ENCODE measurements at regions not wholly inside any gene's neighbourhood (a gene's known extent, or its start where the extent isn't known, plus 50 kb on each side); places are given as distances from the start of the nearest gene placed in this dataset.
A peak's percentile ranks its signal among the peaks of the same experiment; 100 is the strongest.

- no peak for DNase-seq
These were observed 646.7 kb downstream of the BCOR start for GRCh38 chrX:39451046-39451445.

DNA sequence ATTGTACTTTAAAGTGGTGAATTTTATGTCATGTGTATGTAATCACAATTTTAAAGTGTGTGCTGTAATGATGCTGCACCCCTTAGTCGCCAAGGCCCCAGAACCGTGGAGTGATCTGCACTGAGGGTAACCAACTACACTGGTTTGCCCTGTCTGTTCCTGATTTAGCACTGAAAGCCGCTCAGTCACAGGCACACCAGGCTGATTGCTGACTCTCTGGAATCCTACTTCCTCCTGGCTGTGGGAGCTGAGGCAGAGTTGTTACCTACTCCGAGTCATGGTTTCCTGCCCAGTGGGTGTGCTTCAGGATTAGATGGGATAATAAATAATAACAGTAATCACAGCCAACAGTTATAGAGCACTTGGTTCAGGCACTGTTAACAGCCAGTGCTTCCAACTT, 645.4 kb downstream of the BCOR start:
- peak; percentile 46 to 68 for DNase-seq

DNA sequence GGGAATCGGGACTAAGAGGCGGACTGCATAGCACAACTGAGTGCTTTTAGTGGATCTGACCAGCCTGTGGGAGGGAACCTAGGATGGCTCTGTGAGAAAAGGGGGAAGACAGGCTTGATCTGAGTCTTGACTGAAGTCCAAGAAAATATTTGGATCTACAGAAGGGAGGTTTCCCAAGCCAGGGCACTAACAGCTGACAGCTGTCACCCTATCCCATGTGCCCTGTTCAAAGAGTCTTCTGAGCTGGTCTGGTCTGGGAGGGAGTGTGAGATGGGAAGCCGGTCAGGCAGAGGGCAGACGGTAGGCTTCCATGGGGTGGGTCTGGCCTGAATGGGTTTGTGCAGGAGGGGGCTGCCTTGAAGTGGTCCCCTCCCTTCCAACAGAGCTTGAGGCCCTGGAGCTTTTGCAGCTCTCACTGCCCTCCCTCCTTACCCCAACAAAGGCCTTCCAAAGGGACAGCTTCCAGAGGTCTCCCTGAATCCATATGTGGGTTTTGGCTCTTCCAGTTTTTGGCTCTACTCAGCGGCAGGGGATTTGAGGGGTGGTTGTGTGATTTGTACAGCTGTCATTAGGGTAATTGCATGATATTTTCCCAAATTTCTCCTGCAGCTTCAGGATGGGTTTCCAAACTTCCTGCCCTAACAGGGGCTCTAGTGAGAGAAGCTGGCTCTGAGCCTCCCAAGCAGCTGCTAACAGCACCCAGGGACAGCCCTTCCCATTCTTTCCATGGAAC, 643.7 kb downstream of the BCOR start:
- no peak for DNase-seq

DNA sequence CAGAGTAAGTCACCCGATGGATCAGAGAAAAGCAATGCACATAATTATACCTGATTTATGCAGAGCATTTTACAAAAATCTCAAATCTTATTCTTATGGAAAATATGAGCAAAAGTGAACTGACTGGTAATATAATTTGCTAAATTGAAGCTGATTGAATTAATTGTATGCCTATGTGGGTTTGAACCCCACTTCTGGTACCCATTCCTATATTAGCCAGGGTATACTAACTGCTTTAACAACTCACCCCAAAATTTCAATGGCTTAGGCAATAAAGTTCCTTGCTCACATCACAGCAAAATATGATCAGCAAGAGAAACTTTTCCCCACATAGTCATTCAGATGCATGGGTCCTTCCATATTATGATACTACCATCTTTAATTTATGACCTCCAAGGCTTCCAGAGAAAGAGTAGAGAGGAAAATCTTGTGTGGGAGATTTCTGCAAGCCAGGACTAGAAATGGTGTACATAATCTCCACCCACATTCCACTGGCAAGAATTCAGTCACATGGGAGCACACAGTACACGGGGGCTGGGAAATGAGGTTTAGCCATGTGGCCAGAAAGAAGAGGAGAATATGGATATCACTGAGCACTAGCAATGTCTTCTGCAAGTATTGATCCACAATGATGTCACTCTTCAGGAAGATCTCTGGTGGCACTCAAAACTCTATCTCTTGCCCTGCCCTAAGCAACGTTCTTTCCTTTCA, 640.7 kb downstream of the BCOR start:
- no peak for DNase-seq

- DNase-seq = no peak
These were observed 639.0 kb downstream of the BCOR start for GRCh38 chrX:39458779-39459178.

- no peak for DNase-seq
These were observed 638.6 kb downstream of the BCOR start for GRCh38 chrX:39459204-39459603.

GRCh38 chrX:39459952-39460351, 637.8 kb downstream of the BCOR start:
- DNase-seq = no peak

GRCh38 chrX:39460499-39460898, 637.3 kb downstream of the BCOR start:
- DNase-seq = no peak

- DNase-seq = no peak
These were observed 634.9 kb downstream of the BCOR start for GRCh38 chrX:39462835-39463234.

DNA sequence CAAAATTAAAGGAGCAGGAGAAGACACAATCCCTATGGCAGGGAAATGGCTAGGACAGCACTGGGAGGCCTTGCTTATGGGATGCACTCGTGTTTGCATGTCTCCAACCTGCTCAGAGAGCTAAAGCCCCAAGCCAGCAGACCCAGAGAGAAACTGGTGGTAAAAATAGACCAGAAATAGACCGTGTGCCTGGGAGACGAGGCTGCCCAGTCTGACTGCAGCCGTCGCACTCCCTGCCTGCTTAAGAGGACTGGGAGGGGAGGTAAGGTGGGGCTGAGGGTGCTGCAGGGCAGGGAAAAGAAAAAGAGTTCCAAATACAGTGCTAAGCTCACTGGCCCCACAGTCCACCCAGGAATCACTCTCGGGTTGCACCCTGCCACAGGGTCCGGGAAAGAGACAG, 633.5 kb downstream of the BCOR start:
- no peak for DNase-seq

DNA sequence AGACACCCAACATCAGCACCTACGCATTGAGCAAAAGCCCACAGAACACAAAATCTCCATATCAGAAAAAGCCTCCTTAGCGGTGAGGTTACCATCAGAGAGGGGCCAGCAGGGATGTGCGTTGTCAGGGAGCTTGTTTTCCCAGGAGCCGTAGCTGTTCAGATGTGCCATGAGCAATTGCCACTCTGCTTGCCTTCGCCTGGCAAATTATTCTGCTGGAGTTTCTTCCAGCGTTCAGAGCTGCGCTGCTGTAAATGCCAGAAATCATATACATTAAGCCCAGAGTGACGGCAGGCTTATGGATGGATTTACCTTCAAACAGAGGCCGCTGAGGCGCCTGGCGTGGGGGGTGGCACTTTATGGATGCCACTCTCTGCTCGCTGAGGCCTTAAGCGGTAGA, 632.3 kb downstream of the BCOR start:
- no peak for DNase-seq

GRCh38 chrX:39465906-39466305, 631.9 kb downstream of the BCOR start:
- no peak for DNase-seq

- DNase-seq = no peak
These were observed 628.6 kb downstream of the BCOR start for GRCh38 chrX:39469126-39469525.

DNA sequence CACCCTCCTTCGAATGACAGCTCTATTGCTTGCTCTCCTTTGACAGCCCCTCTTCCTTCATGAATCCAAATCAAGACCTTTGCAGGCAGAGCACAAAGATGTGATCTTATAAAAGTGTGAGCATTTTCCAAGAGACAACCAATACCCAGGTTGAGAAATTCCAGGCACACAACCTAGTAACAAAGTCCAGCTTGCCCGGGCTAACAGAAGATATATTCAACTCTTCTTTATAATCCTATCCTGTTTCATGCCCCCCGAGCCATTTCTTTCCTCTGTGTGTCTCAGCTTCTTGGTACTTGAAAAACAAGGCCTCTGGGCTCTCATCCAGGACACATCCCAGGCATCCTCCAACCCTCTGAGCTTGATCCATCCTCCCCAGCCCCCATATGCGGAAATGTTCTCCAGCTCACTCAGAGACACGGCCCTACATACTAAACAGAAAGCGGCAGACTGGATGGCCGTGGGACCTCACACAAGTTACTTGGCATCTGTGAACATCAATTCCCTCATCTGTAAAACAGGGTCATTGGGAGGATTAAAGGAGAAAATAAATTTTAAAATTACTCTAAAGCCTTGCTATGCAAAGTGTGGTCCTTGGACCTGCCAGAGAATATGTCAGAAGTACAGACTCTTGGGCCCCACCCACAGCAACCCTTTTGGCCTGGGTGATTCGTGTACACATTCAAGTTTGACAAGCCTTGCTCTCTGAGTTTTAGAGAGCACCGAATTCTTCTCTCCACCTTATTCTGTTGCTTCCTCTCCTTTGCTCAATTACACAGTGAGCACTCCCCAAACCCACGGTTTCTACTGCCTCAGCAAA, 627.0 kb downstream of the BCOR start:
- no peak for DNase-seq

DNA sequence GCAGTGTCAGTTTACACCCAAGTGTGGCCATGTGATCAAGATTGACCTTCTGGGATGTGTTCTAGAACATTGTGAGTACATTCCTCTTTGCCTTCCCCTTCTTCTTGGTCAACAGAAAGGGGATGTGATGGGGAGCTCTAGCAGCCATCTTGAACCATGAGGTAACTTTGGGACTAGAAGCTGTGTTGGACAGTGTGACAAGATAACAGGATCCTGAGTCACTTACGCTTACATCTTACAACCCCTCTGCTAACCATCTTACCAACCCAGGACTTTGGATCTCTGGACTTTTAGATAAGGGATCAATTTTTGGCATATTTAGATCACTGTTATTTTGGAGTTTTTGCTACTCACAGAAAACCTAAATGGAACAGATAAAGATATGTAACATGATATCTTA, 625.6 kb downstream of the BCOR start:
- no peak for DNase-seq

DNA sequence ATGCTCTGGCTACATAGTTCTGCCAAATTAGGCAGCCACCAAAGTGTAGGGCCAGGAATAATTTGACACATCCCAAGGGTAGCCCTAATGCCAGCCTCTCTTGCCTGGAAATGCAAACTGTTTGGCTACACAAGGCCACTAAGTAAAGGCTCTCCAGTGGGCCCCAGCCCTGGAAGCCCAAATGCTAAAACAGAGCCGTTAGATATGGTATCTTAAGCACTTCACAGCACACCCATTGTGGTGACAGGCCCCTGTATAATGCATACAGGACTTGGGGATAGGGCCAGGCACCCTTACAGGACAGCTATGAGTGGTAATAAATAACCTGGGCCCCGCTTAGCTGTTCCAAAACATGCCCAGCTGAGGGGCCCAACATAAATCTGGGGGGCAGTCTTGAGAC, 623.9 kb downstream of the BCOR start:
- no peak for DNase-seq

- no peak for DNase-seq
These were observed 622.4 kb downstream of the BCOR start for GRCh38 chrX:39475372-39475771.

- DNase-seq = no peak
These were observed 621.1 kb downstream of the BCOR start for GRCh38 chrX:39476604-39477021.

GRCh38 chrX:39477031-39477761, 620.6 kb downstream of the BCOR start:
- no peak for DNase-seq

- no peak for DNase-seq
These were observed 620.0 kb downstream of the BCOR start for GRCh38 chrX:39477762-39478120.

DNA sequence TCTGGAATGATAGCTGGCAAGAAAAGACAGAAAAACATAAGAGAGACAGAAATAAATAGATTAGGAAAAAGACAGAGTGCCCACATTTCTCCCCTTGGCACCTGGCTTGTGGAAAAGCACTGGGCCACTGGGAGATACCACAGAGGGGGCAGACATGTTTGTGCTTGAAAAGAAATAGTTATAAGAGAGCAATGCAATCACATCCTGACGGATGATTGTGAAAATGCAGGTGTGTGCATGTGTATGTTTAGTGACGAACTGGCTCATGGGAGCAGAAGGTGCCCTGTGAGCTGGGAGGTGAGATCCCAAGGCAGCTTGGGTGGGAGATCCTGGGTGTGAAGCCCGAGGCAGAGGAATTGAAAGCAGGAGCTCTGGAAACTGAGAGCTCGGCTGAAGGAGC, 617.9 kb downstream of the BCOR start:
- no peak for DNase-seq

DNA sequence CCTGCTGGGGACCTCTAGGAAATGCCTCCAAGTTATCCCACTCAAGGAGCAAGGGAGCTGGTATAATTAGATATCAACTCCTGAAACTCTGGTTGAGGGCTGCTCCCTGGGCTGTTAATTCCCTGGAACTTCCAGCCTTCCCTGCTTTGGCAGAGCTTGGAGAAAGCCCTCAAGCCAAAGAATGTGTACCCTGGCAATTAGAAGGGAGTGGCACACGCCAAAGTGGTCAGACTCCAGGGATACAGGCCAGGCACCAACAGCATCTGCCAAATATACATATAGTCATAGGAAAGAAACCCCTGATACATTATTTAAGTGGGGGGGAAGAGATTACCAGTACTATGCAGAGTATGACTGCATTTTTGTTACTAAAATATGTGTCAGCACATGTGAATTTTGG, 616.8 kb downstream of the BCOR start:
- no peak for DNase-seq

DNA sequence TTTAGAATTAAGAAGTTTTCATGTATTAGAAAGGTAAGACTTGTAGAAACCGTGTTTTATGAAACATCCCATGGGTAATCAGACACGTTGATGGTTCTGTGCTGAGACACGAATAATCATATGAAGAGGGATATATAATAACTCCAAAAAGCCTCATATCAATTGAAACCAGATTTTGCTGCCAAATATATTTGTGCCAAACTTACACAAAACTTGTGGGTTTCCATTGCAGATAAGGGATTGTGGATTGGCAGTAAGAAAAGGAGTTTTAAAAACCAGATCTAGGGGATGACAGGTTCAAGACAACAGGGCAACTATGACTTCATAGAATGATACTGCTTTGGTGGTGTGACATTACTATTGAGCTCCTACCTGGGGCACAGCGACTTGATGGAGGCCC, 616.1 kb downstream of the BCOR start:
- DNase-seq = no peak

All from inflammatory macrophage (primary cell).